Endometrium (tissue), 2 donors: ENCODE measurements at regions not wholly inside any gene's neighbourhood (a gene's known extent, or its start where the extent isn't known, plus 50 kb on each side); places are given as distances from the start of the nearest gene placed in this dataset.

Experiments used
- FAIRE-seq: peaks from 2 replicates; lab custom pipeline; 2012; peaks lifted over from hg19 to GRCh38; lab: Jason Lieb, UNC
- donor health status: control.
- donor health status: control.

DNA sequence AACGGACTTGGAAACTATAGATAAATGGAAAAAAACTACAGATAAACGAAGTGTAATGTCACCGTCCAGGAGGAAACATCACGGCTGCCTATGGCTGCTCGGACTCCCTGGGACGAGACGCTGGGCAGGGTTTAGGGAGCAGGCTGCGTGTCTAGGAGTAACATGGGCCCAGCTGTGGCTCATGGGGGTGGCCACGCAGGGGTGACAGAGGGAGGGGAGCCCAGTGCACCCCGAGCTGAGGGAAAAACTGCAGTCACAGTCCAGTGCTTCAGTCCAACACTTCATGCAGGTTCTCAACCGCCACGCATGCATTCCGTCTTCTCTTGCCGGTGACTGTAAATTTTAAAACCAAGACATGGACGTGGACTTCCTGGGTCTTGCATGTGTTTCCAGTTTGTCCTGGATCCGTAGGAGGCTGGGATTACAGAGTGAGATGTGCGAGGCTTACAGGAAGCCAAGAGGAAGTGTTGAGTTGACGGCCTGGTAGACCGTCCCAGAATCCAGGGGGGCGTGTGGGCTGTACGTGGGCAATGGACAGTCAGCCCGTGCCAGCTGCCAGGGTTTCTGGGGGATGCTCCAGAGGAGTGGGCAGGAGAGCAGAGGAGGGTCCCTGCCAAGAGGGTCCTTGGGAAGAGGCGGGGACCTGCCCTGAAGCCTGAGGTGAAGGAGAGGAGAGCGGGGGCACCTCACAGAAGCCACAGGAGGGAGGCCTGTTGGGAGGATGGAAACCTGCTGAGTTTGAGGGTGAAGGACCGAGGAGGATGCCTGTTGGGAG, 691.4 kb downstream of the BRD1 start:
- FAIRE-seq = no peak

DNA sequence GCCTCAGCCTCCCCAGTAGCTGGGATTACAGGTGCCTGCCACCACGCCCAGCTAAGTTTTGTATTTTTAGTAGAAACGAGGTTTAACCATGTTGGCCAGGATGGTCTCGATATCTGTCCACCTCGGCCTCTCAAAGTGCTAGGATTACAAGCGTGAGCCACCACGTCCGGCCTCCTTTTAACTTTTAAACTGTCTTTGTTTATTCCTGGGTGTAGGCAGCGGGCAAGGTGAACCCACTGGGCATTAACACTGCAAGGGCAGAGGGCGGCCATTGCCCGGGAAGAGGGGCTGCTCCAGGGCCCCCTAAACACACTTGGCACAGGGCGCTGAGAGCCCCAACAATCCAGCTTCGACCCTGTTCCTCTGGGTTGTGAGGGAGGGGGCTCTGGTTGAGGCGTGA, 693.6 kb downstream of the BRD1 start:
- no peak for FAIRE-seq

DNA sequence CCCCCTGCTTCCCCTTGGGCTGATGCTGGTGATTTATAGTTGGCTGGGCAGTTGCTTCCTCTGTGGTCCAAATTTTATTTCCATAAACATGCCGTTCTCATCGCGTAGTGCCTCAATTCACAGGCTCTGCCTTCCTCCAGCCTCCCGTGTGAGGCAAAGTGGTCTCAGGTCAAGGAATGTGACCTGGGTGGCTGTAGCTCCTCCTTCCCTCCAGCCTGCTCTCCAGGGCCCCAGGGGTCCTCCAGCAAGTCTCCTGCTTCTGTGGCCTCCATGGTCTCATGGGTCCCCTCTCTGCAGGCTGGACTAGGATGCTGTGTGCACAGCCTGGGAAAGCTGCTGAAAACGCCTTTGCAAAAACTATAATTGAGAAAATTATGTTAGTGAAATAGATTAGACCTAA, 694.1 kb downstream of the BRD1 start:
- FAIRE-seq = no peak

DNA sequence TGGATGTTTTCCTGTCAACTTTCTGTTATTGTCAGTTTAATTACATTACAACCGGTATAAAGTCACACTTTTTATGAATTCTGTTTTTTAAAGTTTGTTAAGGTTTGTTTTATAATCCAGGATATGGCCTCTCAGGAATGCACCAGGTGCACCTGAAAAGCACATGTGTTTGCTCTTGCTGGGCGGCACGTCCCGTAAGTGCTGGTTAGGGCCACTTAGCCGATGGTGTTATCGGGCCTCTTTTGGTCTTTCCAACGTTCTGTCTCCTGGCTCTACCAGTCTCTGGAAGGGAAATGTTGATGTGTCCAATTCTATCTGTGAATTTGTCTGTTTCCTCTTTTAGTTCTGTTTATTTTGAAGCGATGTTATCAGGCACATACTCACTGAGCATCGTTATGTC, 695.7 kb downstream of the BRD1 start:
- FAIRE-seq = no peak

DNA sequence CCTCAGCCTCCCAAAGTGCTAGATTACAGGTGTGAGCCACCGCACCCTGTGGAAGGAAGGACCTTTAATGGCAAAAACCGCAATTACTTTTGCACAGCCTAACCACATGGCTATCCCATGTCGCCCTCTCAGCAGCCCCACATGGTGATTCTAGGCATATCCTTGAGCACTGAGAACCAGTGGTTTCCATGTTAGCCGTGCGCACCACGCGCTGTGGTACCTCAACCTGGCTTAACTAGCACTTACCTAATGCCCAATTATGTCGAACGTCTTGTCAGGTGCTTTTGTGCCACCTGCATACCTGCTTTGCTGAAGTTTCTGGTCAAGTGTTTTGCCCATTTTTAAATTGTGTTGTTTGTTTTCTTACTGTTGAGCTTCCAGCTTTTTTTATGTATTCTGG, 697.9 kb downstream of the BRD1 start:
- no peak for FAIRE-seq

DNA sequence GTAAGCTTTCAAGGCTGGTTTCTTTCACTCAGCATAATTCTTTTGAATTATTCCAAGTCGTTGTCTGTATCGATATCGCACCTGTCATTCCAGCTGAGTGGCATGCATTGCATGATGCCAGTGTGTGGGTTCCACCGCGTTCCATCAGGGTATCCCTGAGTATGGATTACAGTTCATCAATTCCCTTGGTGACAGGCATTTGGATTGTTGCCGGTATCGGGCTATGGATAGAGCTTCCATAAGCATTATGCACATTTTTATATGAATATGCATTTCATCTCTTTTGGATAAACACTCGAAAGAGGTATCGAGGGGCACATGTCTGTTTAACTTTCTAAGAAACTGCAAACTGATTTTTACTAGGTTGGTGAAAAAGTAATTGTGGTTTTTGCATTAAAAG, 698.8 kb downstream of the BRD1 start:
- FAIRE-seq = no peak

DNA sequence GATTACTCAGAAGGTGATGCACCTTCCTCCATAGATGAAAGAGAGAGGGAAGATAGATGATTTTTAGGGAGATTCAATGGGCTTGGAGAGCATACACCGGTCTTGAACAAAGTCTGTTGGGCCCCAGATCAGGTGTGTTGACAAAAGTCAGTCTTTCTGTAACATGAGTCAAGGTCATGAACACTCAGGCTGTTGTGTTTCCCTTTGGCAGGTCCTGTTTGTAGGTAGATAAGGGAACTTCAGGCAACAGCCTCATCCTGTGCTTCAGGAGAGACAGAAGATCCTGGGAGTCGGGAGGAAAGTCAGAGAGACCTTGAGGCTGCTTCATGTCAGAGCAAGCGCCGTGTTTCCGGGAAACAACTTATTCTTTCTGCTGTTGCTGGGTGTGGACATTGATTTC, 703.1 kb downstream of the BRD1 start:
- FAIRE-seq = no peak

DNA sequence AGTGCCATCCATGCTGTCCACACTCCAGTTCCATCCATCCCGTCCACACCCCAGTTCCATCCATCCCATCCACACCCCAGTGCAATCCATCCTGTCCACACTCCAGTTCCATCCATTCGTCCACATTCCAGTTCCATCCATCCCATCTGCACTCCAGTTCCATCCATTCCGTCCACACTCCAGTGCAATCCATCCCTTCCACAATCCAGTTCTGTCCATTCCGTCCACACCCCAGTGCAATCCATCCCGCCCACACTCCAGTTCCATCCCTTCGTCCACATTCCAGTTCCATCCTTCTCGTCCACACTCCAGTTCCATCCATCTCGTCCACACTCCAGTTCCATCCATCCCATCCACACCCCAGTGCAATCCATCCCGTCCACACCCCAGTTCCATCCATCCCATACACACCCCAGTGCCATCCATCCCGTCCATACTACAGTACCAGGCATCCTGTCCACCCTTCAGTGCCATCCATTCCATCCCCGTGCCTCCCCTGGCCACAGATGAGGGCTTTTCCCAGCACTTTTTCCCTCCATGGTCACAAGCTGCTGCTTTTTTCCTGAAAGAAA, 704.0 kb downstream of the BRD1 start:
- FAIRE-seq = no peak

DNA sequence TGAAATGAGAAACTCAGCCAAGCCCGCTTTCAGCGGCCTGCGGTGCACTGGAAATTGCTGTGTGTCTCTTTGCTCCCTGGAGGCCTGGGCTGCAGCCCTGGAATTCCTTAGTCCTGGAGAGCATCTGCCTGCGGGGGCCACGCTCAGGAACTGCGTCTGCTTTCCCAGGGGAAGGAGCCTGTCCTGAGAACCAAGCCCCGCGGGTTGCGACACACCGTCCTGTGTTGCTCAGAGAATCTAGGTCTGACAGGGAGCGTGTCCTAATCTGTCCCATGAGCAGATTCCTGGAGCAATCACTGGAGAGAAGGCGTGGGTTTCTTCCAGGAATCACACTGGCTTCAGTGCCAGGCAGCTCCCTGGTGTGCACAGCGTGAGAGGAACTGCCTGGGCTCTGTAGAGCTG, 708.1 kb downstream of the BRD1 start:
- no peak for FAIRE-seq

DNA sequence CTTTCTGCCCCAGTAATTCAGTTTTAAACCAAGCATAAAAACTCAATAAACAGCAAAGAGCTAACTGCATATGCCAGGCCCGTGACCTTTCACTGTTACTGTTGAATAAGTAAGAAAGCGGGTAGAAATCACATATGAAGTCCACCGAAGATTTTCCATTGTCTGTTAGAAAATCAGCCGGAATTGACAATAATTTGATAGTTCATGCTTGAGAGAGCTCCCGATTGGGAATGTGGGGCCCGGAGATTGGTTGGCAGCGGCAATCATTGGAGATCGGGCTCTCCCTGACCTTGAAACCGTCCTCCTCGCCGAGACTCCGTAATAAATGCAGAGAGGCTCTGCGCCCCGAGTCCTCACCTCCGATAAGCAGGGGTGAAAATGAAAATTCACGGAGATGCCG, 709.6 kb downstream of the BRD1 start:
- no peak for FAIRE-seq

DNA sequence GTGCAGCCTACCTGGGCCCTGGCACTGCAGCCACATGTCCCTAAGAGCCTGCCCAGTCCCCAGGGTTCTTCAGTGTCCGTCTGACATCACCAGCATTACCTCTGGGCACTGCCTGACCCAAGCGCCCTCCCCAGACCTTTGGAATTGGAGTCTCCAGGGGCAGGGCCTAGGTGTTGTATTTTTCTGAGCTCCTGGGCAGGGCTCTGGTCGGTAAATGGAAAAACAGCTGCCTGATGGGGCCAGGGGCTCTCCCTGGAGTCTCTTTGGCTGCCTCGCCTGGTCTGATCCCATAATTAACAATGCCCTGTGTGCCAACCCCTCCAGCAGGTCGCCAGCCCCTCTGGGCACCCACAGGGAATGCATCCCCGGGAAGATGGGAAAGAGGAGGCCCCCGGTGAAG, 710.2 kb downstream of the BRD1 start:
- FAIRE-seq = no peak

DNA sequence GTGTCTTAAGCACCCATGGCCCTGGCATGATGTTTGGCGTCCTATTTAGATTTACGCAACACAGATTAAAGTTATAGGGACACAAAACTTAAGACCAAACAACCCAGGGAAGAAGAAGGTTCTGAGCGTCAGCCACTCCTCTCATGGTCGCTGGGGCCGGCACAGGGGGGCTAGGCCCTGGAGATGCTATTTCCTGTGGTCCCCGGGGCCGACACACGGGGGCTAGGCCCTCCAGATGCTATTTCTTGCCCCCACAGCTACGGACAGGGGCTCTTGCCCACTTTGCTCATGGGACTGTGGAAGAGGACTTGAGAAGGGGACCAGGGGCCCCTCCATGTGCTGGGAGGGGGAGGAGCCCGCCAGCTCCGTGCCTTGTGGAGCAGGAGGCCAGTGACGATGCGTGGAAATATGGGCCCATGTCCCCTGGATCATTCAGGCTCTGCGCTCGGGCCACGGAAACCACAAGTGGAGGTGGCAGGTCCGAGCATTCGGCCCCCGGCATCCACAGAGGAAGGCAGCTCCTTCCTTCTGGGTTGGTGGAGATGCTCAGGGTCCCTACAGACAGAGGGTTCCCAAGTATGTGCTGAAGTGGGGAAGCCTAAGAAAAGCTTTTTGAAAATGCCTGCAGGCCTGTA, 711.1 kb downstream of the BRD1 start:
- no peak for FAIRE-seq

DNA sequence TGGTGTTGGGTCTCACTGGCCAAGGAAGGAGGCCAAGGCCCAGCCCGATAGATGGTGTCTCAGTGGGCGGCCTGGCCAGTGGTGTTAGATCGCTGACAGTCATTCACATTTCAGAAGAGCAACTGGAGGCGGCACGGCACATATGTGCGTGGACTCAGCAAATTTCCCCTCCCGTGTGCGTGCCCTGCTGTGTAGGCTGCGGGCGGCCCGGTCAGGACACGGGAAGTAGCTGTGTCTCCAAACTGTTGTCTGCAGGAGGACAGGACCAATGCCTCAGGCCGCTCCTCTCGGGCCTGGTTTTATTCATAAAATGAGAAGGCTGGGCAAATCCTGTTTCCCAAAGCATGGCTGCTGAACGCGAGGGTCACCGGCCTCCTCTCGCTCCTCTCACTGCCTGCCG, 711.7 kb downstream of the BRD1 start:
- no peak for FAIRE-seq

DNA sequence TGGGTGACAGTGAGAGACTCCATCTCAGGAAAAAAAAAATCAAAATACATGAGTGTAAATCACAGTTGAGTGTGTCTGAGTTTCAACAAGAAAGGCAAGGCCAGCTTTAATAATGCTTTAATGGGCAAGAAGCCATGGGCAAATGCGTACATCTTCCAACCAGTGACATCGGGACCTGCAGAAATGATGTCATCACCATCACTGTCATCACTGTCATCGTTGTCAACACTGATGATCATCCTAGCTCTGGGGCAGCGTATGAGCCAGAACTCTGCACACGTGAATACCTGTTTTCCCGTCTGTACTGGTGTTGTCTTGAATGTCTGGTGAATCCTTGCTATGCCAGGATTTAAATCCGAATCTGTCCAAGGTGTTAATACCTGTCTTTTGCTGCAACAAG, 712.5 kb downstream of the BRD1 start:
- no peak for FAIRE-seq

DNA sequence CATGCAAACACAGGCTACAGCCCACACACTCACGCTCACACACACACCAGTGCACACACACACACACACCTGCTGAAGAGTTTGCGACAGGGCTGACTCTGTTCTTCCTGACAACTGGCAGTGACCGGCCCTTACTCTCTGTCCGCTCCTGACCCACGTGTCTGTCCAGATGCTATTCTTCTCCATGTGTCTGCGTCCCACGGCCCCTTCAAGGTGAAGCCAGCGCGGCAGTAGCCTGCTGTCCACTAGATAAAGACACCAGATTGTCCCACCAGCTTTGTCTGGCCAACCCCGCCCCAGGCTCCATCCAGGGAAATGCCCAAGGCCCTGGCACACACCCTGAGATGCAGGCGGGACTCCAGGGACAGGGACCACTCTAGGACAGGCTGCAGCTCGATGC, 713.9 kb downstream of the BRD1 start:
- no peak for FAIRE-seq

DNA sequence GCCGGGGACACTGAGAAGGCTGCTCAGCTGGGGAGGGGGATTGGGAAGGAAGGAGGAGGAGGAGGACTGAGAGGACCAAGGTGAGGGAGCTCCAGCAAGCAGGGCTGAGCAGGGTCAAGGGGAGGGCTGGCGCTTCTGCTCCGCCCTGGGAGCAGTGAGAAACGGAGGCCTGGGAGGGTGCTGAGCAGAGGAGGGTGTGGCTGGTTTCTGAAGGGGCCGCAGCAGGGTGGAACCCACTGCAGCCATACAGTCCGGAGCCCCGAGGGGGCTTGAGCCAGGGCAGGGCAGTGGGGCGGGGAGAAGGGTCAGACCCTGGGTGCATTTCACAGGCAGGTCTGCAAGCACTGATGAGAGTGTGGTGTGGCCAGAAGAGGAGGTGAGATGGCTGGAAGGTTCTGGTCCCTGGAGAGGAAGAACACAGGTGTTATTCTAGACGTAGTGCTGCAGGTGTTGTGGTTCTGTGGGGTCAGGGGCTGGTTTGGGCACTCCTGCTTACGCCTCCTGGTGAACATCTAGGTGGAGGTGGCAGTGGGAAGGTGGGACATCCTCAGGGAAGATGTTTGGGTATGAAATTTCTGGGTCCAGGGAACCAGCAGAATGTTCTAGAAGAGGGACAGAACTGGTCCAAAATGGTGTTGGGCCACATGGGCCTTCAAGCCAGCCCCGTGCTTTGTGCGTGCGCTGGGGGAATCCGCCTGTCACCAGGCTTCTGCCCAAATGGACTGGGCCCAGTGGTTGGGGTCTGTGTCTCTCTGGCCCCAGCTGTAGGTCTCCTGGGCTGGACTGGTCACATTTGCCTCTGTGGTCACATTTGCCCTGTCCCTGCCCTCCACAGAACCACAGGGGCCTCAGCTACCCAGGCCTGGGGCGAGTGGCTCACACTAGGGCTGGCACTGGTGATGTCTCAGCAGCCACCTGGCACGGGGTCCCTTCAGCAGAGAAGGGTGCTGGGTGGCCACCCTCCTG, 714.7 kb downstream of the BRD1 start:
- FAIRE-seq = no peak

DNA sequence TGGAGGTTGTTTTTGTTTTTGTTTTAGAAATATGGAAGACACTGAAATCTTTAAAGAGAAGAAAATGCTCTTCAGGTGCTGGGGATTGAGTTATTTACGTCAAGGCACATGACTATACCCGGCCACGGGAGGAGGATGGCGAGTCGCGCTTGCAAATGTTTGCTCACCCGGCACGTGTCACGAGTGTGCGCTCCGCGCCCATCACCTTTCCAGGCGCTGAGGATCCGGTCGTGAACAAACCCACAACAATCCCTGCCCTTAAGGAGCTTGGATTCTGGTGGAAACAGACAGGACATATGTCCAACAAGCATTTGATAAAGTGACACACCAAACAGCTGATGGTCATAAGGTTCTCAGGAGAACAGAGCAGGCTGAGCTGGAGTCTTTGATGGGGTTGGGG, 715.5 kb downstream of the BRD1 start:
- FAIRE-seq = no peak

DNA sequence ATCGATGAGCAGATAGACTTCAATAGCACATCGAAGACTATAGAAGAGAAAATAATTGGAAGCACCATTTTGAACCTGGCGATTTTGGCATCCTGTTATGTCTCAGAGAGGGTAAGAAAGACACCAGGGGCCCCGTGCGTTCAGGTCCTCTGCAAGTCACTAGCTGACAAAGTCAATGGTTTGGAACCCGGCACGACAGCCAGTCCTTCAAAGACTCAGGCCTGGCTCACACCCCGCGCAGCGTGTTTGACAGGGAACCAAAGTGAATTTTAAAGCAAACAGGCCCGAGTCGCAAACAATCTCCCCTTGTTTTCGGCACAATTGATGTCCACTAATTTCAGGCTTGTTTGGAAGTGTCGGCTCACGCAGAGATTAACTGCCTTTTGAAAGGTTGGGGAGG, 716.6 kb downstream of the BRD1 start:
- FAIRE-seq = no peak

DNA sequence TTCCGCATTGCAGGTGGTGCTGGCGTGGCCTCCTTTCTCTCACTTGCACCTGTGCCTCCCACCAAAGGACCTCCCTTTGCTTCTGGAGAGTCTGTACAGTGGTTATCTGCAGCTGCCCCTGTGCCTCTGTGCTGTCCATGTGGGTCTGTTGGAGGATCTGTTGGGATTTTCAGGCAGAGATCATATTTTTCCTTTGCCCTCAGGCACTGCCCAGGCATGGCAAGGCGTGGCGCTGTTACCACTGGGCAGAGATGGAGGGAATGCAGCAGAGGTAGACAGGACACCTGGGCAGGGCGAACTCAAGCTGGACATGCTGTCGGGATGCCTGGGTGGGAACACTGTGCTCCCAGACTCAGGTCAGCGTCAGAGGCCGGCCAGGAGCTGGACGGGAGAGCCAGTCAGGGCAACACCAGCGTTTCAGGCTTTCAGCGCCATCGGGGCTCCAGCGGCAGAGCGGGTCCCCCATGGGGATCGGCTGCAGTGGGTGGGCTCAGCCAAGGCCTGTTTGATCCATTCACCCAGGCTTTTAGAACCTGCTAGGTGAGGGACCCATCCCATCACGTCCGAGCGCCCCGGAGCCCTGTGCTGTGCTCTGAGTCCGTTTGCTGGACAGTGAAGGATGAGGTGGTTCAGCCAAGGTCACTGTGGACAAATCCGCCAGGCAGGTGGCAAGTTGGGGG, 718.9 kb downstream of the BRD1 start:
- FAIRE-seq = no peak

DNA sequence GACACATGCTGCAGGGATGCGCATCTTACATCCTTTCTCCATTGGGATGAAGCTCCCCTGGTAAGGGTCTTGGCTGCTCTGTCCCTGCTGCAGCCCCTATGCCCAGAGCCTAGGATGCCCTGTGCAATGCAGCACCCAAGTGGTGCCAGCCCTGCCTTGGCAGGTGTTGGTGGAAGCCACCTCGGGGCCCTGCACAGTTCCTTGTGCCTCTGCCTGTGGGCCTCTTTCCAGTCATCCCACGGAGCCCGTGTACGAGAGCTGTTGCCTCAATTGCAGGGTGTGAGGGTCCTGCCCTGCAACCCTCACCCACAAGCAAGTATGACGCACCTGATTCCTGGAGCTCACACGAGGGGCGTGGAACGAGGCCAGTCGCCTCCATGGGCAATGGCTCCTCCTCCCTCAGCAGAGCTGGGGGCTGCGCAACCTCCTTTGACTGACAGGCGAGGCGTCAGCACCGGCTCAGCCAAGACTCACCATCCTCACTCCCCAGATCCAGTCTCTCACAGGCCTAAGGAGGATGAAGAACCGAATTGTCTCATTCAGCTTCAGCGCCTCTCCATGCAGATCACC, 719.6 kb downstream of the BRD1 start:
- no peak for FAIRE-seq

DNA sequence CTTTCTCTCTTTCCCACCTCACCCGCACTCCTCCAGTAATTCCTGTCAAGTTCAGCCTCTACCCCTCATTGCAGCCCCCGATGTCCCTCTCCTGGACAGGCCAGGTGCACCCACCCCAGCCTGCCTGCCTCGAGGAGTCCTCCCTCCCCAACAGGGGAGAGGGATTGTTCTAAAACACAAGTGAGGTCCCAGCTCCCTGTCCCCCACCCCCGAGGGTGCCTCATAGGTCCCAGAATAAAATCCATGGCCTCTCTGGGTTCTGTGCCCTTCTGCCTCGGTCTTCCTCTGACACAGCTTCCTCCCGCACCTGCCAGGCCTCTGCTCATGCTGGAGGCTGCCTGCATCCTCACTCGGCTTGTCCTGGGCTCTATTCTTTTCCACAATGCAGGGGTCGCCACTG, 720.1 kb downstream of the BRD1 start:
- no peak for FAIRE-seq

DNA sequence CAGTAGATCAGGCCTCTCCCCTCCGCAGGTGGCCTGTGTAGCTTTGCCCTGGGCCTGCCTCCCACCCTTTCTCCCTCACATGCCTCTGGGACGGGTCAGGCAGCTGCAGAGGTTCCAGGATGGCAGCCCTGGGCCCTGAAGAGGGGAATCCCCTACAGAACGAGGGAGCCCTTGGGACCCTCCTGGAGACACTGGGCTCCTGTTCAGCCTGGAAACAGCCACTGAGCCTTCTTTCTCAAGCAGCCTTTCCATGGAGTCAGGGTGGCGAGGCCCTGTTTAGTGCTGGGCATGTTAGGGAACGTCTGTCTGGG, 720.9 kb downstream of the BRD1 start:
- FAIRE-seq = no peak
